ENCODE measurements at regions not wholly inside any gene's neighbourhood (a gene's known extent, or its start where the extent isn't known, plus 50 kb on each side); places are given as distances from the start of the nearest gene placed in this dataset.

DNA sequence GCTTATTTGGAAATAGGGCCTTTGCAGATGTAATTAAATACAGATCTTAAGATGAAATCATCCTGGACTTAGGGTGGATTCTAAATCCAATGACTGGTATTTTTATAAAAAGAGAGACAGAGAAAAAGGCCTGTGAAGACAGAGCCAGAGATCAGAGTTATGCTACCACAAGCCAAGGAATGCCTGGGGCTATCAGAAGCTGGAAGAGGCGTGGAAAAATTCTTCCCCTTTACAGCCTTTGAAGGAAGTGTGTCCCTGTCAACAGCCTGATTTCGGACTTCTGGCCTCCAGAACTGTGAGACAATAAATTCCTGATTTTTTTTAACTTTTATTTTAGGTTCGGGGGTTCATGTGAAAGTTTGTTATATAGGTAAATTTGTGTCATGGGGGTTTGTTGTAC is 154.1 kb upstream of the CADPS start:
- peaks cover 6% of the 10 kb centered on the region for H3K4me1 ChIP-seq
- no peak overlapping the region for H3K4me3 ChIP-seq
- no peak overlapping the region for H3K9ac ChIP-seq
- no peaks in the 10 kb centered on the region for H3K9me3 ChIP-seq (ENCODE audit: low read depth)
- H3K36me3 ChIP-seq, result no peaks in the 10 kb centered on the region
- H3K79me2 ChIP-seq (ENCODE audit: low read depth), result no peaks in the 10 kb centered on the region
- H3K27me3 Mint-ChIP-seq (ENCODE audit: insufficient read depth, low read depth), result peaks cover 7% of the 10 kb centered on the region
- no peak overlapping the region for H2AFZ ChIP-seq (replicated peaks)
- no peaks in the 10 kb centered on the region for H3K27me3 ChIP-seq
- no peak overlapping the region for H3K4me2 ChIP-seq
- no peak overlapping the region for H3K27ac Mint-ChIP-seq
- no peaks in the 10 kb centered on the region for H3K36me3 Mint-ChIP-seq
- no peaks in the 10 kb centered on the region for H4K20me1 ChIP-seq (ENCODE audit: low read depth)
- no peaks in the 10 kb centered on the region for H3F3A ChIP-seq (ENCODE audit: low read depth)
- no peak for TF ChIP-seq EZH2phosphoT487 (IDR thresholded peaks at IDR 0.05)
- TF ChIP-seq, protein P1, sequence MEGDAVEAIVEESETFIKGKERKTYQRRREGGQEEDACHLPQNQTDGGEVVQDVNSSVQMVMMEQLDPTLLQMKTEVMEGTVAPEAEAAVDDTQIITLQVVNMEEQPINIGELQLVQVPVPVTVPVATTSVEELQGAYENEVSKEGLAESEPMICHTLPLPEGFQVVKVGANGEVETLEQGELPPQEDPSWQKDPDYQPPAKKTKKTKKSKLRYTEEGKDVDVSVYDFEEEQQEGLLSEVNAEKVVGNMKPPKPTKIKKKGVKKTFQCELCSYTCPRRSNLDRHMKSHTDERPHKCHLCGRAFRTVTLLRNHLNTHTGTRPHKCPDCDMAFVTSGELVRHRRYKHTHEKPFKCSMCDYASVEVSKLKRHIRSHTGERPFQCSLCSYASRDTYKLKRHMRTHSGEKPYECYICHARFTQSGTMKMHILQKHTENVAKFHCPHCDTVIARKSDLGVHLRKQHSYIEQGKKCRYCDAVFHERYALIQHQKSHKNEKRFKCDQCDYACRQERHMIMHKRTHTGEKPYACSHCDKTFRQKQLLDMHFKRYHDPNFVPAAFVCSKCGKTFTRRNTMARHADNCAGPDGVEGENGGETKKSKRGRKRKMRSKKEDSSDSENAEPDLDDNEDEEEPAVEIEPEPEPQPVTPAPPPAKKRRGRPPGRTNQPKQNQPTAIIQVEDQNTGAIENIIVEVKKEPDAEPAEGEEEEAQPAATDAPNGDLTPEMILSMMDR (IDR thresholded peaks at IDR 0.05), result no peak
- no peak for TF ChIP-seq EZH2 (IDR thresholded peaks at IDR 0.05)
- H3K4me1 Mint-ChIP-seq, result peaks cover 4% of the 10 kb centered on the region
- no peak for DNase-seq (ENCODE audit: low spot score)
- H3K27ac ChIP-seq, result no peak overlapping the region
- no peaks in the 10 kb centered on the region for H3K9me3 Mint-ChIP-seq
- no peak overlapping the region for H3K4me3 Mint-ChIP-seq

DNA sequence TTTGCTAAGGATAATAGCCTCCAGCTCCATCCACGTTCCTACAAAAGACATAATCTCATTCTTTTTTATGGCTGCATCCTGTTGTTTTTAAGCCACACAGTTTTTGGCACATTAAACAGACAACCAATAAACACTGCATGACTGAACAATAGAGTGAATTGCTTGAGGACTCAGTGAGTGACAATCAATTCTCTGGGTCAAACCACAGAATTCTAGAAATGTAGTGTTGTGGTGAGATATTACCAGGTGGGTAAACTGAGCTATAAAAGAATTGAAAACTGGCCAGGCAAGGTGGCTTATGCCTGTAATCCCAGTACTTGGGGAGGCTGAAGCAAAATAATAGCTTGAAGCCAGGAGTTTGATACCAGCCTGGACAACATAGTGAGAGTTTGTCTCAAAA is 154.7 kb upstream of the CADPS start:
- TF ChIP-seq EZH2phosphoT487 (IDR thresholded peaks at IDR 0.05), result no peak
- TF ChIP-seq, protein P1 (IDR thresholded peaks at IDR 0.05), result no peak
- no peak for TF ChIP-seq EZH2 (IDR thresholded peaks at IDR 0.05)
- no peak overlapping the region for H2AFZ ChIP-seq (replicated peaks)
- DNase-seq (ENCODE audit: low spot score), result no peak
- H3K79me2 ChIP-seq (ENCODE audit: low read depth), result no peaks in the 10 kb centered on the region
- H3K9me3 Mint-ChIP-seq, result no peaks in the 10 kb centered on the region
- H3K36me3 ChIP-seq, result no peaks in the 10 kb centered on the region
- peaks cover 5% of the 10 kb centered on the region for H3K27me3 Mint-ChIP-seq (ENCODE audit: insufficient read depth, low read depth)
- no peaks in the 10 kb centered on the region for H3K36me3 Mint-ChIP-seq
- no peak overlapping the region for H3K27ac ChIP-seq
- no peak overlapping the region for H3K27ac Mint-ChIP-seq
- no peaks in the 10 kb centered on the region for H4K20me1 ChIP-seq (ENCODE audit: low read depth)
- no peak overlapping the region for H3K4me2 ChIP-seq
- no peaks in the 10 kb centered on the region for H3K27me3 ChIP-seq
- H3K9ac ChIP-seq, result no peak overlapping the region
- H3F3A ChIP-seq (ENCODE audit: low read depth), result no peaks in the 10 kb centered on the region
- H3K4me3 Mint-ChIP-seq, result no peak overlapping the region
- H3K9me3 ChIP-seq (ENCODE audit: low read depth), result no peaks in the 10 kb centered on the region
- H3K4me1 Mint-ChIP-seq, result peaks cover 4% of the 10 kb centered on the region
- no peak overlapping the region for H3K4me3 ChIP-seq
- H3K4me1 ChIP-seq, result peaks cover 6% of the 10 kb centered on the region

DNA sequence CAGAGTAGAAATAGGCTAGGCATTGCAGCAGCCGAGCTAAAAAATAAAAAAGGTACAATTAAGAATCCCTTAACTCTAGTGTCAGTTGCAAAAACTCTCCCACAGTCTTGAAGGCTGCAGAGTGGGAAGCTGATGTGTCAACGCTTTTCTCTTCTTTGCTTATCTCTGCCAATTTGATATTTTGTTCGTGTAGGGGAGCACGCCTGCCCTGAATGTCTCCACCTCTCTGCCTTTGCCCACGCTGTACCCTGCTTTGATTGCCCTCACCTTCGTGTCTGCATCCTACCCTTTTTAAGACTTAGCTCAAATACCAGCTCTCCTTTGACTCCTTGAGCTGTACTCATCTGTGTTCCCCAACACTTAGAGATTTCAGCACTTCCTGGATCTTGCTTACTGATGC is 155.4 kb upstream of the CADPS start:
- Histone ChIP-seq H3F3A (ENCODE audit: low read depth) (no peaks in the 10 kb centered on the region), H3K79me2 (ENCODE audit: low read depth) (no peaks in the 10 kb centered on the region), H3K4me3 (no peak overlapping the region), H3K9ac (no peak overlapping the region), H3K36me3 (no peaks in the 10 kb centered on the region), H3K27ac (no peak overlapping the region), H4K20me1 (ENCODE audit: low read depth) (no peaks in the 10 kb centered on the region), H3K27me3 (no peaks in the 10 kb centered on the region), H3K4me1 (peaks cover 6% of the 10 kb centered on the region), H3K9me3 (ENCODE audit: low read depth) (no peaks in the 10 kb centered on the region), H2AFZ (replicated peaks) (no peak overlapping the region), H3K4me2 (no peak overlapping the region)
- Mint-ChIP-seq H3K27me3 (ENCODE audit: insufficient read depth, low read depth) (peaks cover 5% of the 10 kb centered on the region), H3K9me3 (no peaks in the 10 kb centered on the region), H3K27ac (no peak overlapping the region), H3K4me1 (peaks cover 4% of the 10 kb centered on the region), H3K36me3 (no peaks in the 10 kb centered on the region), H3K4me3 (no peak overlapping the region)
- DNase-seq (ENCODE audit: low spot score), result no peak
- no peak for TF ChIP-seq EZH2phosphoT487 (IDR thresholded peaks at IDR 0.05)

DNA sequence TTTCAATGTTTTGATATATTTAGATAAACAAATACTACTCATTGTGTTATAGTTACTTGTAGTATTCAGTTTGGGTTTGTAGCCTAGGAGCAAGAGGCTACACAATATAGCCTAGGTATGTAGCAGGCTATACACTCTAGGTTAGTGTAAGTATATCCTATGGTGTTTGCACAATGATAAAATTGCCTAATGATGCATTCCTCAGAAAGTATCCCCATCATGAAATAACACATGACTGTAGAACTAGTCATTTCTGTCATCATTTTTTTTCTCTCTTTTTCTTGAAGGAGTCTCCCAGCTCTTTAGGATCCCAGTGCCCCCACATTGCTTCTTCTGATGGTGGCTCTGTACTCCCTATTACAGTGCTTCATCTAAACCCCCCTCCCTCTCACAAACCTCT is 157.7 kb upstream of the CADPS start:
- Mint-ChIP-seq H3K4me3 (no peak overlapping the region), H3K36me3 (no peaks in the 10 kb centered on the region), H3K9me3 (no peaks in the 10 kb centered on the region), H3K27ac (no peak overlapping the region), H3K27me3 (ENCODE audit: insufficient read depth, low read depth) (no peaks in the 10 kb centered on the region), H3K4me1 (peaks cover 4% of the 10 kb centered on the region)
- no peak overlapping the region for H3K27ac ChIP-seq
- no peak overlapping the region for H3K4me3 ChIP-seq
- no peaks in the 10 kb centered on the region for H4K20me1 ChIP-seq (ENCODE audit: low read depth)
- TF ChIP-seq EZH2 (IDR thresholded peaks at IDR 0.05) (no peak), EZH2phosphoT487 (IDR thresholded peaks at IDR 0.05) (no peak)
- TF ChIP-seq, protein P1 (IDR thresholded peaks at IDR 0.05), result no peak
- H3K79me2 ChIP-seq (ENCODE audit: low read depth), result no peaks in the 10 kb centered on the region
- H3K36me3 ChIP-seq, result no peaks in the 10 kb centered on the region
- H3K4me2 ChIP-seq, result no peak overlapping the region
- no peak overlapping the region for H2AFZ ChIP-seq (replicated peaks)
- H3K9me3 ChIP-seq (ENCODE audit: low read depth), result no peaks in the 10 kb centered on the region
- no peaks in the 10 kb centered on the region for H3K27me3 ChIP-seq
- peaks cover 6% of the 10 kb centered on the region for H3K4me1 ChIP-seq
- DNase-seq (ENCODE audit: low spot score), result no peak
- H3K9ac ChIP-seq, result no peak overlapping the region
- H3F3A ChIP-seq (ENCODE audit: low read depth), result no peaks in the 10 kb centered on the region

All from neural progenitor cell (in vitro differentiated cells).